ENCODE measurements at regions not wholly inside any gene's neighbourhood (a gene's known extent, or its start where the extent isn't known, plus 50 kb on each side); places are given as distances from the start of the nearest gene placed in this dataset.

- TF ChIP-seq CTCF (IDR thresholded peaks at IDR 0.05): no peak
- TF ChIP-seq POLR2A (IDR thresholded peaks at IDR 0.05): no peak
Observed at GRCh38 chr5:158487156-158487555, 612.6 kb downstream of the EBF1 start.
